Activated naive CD4-positive, alpha-beta T cell (primary cell): ENCODE measurements at regions not wholly inside any gene's neighbourhood (a gene's known extent, or its start where the extent isn't known, plus 50 kb on each side); places are given as distances from the start of the nearest gene placed in this dataset.

Experiments used
- DNase-seq, 4 experiments: peaks; one replicate each; lab custom pipeline; 2025; lab: John Stamatoyannopoulos, UW

- DNase-seq: no peak
These were observed 173.7 kb upstream of the SSTR4 start for GRCh38 chr20:22861231-22861980.

DNA sequence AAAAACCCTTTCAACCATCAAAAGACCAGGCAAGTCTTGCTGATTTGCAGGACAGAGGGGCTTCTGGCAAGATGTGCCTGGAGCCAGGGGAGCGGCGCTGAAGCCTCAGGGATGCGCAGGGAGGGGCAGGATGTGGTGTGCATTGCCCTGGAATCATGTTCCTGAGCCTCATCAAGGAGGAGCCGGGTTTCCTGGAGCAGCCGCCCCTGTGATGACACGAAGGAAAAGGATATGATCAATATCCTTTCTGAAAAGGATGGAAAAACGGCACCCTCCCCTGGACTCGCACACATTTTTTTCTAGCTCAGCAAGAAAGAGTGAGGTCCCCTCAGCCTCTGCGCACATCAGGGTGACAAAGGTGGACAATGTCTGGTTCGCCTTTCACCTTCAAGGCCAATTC lies 173.1 kb upstream of the SSTR4 start:
- DNase-seq: no peak

DNA sequence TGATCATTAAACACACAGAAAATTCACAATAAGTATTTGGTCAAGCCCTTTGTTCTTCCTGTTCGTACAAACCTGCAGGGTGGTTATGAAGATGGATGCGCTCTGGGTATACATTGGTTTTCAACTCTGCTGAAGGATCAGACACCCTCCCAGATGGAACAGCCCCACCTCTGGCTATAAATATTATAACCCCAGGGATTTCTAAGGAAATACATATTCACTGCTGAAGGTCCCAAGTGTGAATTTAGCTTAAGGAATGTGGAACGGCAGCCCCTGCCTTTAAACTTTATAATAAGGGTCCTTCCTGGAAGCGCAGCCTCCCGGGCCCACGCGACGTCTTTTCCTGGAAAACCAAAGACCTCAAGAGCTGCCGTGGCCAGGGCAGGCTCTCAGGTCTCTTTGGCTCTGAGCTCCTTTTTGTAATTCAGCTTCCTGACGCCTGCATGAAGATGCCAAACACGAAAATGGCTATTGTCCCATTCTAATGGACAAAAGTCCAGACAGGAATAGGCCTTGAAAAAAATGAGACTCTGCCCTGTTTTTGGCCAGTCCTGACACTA lies 172.4 kb upstream of the SSTR4 start:
- DNase-seq: no peak

GRCh38 chr20:22863826-22864225 lies 171.3 kb upstream of the SSTR4 start:
- DNase-seq: no peak

GRCh38 chr20:22866812-22867341 lies 168.2 kb upstream of the SSTR4 start:
- DNase-seq: no peak

DNA sequence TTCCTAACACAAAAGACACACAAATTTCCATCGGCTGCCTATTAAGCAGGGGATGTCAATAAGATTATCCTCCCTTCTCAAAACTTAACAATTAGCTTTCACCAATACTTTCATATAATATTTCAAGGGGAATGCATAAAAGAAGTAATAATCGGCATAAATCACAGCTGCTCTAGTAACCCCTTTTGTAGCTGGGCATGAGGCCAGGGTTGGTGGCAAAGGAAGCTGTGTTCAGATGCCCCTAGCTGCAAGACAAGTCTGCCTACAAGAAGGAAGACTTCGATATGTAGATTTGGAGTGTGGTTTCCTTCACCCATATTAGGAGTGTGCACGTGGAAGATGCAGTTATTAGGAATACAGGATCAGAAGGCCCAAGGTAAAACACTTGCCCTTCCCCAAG lies 156.9 kb upstream of the SSTR4 start:
- DNase-seq: no peak

GRCh38 chr20:22880277-22880676 lies 154.8 kb upstream of the SSTR4 start:
- DNase-seq: no peak

DNA sequence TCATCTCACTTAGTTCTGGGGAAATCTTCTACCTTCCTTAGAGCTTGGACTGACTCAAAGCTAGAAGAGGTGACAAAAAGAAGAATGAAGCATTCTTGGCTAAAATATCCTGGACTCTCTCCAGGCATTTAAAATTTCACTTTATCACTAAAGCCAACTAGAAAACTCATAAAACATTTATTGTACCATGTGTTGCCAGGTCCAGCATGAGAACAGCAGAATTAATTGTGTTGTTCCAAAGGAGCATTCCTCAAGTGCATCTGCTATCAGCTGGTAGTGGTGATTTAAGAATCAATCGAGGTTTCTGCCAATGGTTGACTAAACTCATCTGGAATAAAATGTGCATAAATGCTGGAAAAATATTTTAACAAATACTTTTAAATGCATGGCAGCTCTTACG lies 147.3 kb upstream of the SSTR4 start:
- DNase-seq: no peak

DNA sequence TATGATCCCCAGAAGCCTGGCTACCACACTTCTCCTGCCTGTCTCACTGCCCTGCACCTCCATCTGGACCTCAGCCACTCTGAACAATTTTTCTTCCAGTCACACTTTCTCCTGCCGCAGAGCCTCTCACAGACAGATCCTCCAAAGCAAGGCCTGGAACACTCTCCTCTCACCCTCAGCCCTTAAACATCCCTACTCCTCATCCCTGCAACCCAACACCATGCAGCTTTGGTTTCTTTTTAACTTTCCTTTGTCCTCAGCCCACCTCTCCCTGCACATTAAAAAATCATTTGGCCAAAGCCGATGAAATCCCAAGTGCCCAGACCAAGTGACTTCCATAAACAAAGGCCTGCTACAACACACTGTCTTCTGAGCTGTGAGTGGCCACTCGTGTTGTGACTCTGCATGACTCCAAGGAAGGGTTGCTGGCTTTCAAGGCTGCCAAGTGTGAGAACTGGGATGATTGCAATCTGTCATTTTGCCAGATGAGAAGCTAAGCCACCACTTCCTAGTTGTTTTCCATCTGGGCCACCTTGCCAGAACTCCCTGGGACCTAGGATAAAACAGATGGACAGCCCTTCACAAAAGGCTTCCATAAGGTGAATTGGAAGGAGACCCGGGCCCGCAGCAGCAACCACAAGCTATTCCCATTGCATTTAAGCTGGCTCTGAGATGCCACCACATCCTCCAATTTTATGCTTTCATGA lies 144.4 kb upstream of the SSTR4 start:
- DNase-seq: no peak

DNA sequence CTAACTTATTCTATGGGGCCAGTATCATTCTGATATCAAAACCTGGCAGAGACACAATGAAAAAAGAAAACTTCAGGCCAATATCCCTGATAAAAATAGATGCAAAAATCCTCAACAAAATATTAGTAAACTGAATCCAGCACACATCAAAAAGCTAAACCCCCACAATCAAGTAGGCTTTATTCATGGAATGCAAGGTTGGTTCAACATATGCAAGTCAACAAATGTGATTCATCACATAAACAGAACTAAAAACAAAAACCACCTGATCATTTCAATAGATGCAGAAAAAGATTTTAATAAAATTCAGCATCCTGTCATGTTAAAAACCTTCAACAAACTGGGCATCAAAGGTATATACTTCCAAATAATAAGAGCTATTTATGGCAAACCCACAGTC lies 133.9 kb upstream of the SSTR4 start:
- DNase-seq: no peak

DNA sequence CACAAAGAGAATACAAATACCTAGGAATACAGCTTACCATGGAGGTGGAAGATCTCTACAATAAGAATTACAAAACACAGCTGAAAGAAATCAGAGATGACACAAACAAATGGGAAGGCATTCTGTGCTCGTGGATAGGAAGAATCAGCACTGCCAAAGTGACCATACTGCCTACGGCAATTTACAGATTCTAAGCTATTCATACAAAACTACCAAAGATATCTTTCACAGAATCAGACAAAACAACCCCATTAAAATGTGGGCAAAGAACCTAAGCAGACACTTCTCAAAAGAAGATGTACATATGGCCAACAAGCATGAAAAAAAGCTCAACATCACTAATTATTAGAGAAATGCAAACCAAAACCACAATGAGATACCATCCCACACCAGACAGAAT lies 133.2 kb upstream of the SSTR4 start:
- no peak for DNase-seq

DNA sequence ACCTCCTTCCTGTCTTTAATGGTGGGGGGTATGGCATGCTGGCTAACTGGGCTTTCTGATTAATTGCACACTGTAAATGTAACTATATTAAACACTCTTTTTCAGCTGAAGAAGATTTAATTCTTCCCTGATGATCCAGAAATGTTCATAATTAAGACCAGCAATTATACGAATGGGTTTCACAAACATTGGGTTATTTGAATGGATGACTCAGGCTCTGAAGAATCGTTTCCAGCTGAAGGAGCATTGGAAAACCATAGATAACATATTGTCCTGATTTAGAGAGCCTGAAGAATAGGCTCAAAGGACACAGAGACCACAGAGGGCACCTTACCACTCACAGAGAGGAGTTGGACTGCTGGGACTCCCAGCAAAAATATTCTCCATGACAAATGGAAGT lies 130.7 kb upstream of the SSTR4 start:
- no peak for DNase-seq

DNA sequence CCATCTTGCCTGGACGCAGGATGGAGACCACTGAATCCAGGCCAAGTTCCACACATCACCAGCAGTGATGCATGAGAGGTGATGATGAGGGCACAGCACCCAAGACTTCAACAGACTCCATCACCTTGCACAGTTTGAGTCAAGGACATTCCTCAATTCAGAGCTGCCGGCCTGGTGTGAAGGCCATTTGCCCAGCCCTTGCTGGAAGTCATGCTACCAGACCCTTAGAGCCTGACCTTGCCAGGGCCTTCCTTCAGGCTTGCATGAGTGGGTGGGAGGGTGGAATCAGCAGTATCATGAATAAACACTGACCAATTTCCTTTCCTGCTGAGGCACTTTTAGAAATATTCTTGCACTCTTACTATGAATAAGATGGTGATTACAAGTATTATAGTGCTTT lies 130.2 kb upstream of the SSTR4 start:
- DNase-seq: no peak

GRCh38 chr20:22905658-22906057 lies 129.5 kb upstream of the SSTR4 start:
- DNase-seq: no peak

DNA sequence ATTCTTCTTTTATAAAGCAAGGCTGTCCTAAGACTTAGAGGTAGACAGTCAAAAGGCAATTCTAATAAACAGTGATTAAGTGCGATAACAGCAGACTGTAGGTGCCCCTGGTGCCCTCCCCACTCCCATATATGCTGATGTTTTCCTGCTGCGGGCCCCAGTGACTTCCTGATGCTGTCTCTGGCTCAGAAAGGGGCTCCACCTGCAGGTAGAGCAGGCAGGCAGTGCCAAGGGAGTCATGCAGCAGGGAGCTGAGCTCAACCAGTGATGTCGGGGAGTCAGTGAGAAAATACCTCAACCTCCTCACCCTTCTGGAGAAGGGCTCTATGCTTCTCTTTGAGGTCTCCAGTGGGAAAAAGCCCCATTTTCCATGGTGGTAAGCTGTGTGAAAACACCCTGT lies 126.7 kb upstream of the SSTR4 start:
- DNase-seq: no peak

- no peak for DNase-seq
These were observed 126.2 kb upstream of the SSTR4 start for GRCh38 chr20:22908944-22909343.

- DNase-seq: no peak
These were observed 125.7 kb upstream of the SSTR4 start for GRCh38 chr20:22909436-22909835.

- no peak for DNase-seq
These were observed 124.7 kb upstream of the SSTR4 start for GRCh38 chr20:22910287-22910852.

DNA sequence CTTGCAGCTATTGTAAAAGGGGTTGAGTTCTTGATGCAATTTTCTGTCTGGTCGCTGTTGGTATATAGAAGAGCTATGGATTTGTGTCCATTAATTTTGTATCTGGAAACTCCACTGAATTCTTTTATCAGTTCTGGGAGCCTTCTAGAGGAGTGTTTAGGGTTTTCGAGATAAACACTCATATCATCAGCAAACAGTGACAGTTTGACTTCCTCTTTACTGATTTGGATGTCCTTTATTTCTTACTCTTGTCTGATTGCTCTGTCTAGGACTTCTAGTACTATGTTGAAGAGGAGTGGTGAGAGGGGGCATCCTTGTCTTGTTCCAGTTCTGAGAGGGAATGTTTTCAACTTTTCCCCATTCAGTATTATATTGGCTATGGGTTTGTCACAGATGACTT lies 120.8 kb upstream of the SSTR4 start:
- no peak for DNase-seq

GRCh38 chr20:22915512-22915911 lies 119.6 kb upstream of the SSTR4 start:
- DNase-seq: no peak

DNA sequence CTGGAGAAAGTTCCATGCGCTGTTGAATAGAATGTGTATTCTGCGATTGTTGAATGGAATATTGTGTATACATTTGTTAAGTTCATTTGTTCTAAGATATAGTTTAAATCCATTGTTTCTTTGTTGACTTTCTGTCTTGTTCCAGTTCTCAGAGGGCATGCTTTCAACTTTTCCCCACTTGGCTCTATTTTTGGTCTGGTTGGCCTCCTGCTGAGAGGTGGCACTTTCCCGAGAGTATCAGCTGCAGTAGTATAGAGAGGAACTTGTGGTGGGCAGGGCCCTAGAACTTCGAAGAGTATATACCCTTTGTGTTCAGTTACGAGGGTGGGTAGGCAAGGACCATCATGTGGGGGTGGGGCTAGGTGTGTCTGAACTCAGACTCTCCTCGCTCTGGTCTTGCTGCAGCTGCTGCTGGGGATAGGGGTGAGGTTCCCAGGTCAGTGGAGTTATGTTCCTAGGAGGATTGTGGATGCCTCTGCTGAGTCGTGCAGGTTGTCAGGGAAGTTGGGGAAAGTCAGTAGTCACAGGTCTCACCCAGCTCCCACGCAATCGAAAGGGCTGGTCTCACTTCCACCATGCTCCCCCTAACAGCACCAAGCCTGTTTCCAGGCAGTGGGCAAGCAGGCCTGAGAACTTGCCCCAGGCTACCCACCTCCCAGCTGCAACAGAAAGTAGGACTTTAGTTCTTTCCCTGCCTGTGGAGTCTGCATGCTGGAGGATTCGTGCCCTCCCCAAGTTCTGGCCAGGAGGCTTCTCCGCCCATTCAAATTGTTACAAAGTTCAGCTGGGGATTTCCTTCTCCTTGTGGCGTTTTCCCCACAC lies 118.9 kb upstream of the SSTR4 start:
- DNase-seq: no peak
